ENCODE measurements at regions not wholly inside any gene's neighbourhood (a gene's known extent, or its start where the extent isn't known, plus 50 kb on each side); places are given as distances from the start of the nearest gene placed in this dataset.

DNA sequence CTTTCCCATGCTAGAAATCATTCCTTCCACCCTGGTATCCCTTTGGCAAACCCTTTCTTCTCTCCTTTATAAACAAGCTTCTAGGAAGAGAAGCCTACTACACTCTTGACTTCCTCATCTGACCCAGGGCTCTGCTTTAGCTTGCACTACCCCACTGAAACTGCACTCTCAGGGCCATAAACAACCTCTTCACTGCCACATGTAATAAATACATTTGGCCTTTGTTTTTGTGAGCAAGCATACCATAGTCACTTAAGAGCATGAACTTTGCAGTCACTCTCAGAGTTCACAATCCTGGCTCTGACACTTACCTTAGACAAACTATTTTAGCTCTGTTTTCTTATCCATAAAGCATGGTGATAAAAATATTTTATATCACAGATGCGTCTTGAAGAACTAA lies 50.7 kb upstream of the USP38 start:
- TF ChIP-seq POLR2A (IDR thresholded peaks at IDR 0.05) = no peak
- TF ChIP-seq, protein P1, sequence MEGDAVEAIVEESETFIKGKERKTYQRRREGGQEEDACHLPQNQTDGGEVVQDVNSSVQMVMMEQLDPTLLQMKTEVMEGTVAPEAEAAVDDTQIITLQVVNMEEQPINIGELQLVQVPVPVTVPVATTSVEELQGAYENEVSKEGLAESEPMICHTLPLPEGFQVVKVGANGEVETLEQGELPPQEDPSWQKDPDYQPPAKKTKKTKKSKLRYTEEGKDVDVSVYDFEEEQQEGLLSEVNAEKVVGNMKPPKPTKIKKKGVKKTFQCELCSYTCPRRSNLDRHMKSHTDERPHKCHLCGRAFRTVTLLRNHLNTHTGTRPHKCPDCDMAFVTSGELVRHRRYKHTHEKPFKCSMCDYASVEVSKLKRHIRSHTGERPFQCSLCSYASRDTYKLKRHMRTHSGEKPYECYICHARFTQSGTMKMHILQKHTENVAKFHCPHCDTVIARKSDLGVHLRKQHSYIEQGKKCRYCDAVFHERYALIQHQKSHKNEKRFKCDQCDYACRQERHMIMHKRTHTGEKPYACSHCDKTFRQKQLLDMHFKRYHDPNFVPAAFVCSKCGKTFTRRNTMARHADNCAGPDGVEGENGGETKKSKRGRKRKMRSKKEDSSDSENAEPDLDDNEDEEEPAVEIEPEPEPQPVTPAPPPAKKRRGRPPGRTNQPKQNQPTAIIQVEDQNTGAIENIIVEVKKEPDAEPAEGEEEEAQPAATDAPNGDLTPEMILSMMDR (IDR thresholded peaks at IDR 0.05) = no peak
